Endothelial cell of umbilical vein (primary cell): ENCODE measurements at regions not wholly inside any gene's neighbourhood (a gene's known extent, or its start where the extent isn't known, plus 50 kb on each side); places are given as distances from the start of the nearest gene placed in this dataset.

Experiments used
- BruUV-seq: library from RNA; stranded (reverse); fragments of 400-500 nt; replicated peaks from 2 replicates; lab custom pipeline; 2021; lab: Mats Ljungman, UMichigan
- CTCF ChIA-PET: fragments of 300-600, 350-600 bp; sonication (Branson Sonifier 250); formaldehyde crosslinking; loops from one replicate; lab custom pipeline; 2021; ENCODE audit warnings: antibody characterized with exemption, inconsistent platforms; lab: Charles Lee
- POLR2A ChIA-PET: fragments of 300-600, 350-600 bp; sonication (Branson Sonifier 250); formaldehyde crosslinking; loops from one replicate; lab custom pipeline; 2021; ENCODE audit warnings: antibody characterized with exemption, inconsistent platforms; lab: Charles Lee
- DNase-seq: peaks from one replicate; pipeline ENCODE4 v3.0.0-alpha.2; 2011; ENCODE audit warnings: low read depth, low spot score
- FAIRE-seq: peaks from 2 replicates; lab custom pipeline; 2011; peaks lifted over from hg19 to GRCh38; lab: Jason Lieb, UNC
- H2AFZ ChIP-seq: 2 replicates; pipeline ENCODE4 v1.6.0; 2012; ENCODE audit warnings: low read depth, low read length, control low read depth, inconsistent platforms
- H3K27ac ChIP-seq: 2 replicates; pipeline ENCODE4 v1.5.1; 2011; ENCODE audit warnings: low read depth, mild to moderate bottlenecking, control low read depth, low read length, moderate library complexity; ENCODE audit not compliant: insufficient read depth
- H3K27me3 ChIP-seq, 2 experiments: 2 replicates each; pipeline versions ENCODE4 v1.6.0 to v1.6.1; 2011; ENCODE audit warnings: low read length in 2 of 2, mixed read lengths in 1 of 2; ENCODE audit not compliant: control insufficient read depth in 2 of 2, insufficient read depth in 2 of 2
- H3K36me3 ChIP-seq, 2 experiments: 2 replicates in 1 of 2; 3 replicates in 1 of 2; pipeline ENCODE4 v1.5.1; 2011; ENCODE audit warnings: low read length in 2 of 2, mild to moderate bottlenecking in 1 of 2, moderate library complexity in 1 of 2; ENCODE audit not compliant: control insufficient read depth in 2 of 2, insufficient read depth in 2 of 2; ENCODE audit errors: extremely low read depth in 1 of 2
- H3K4me1 ChIP-seq: 3 replicates; pipeline ENCODE4 v1.5.1; 2011; ENCODE audit warnings: mild to moderate bottlenecking, low read length; ENCODE audit not compliant: control insufficient read depth, insufficient read depth; ENCODE audit errors: extremely low read depth
- H3K4me2 ChIP-seq: 2 replicates; pipeline ENCODE4 v1.6.1; 2011; ENCODE audit warnings: low read length, control low read depth, mixed read lengths; ENCODE audit not compliant: insufficient read depth
- H3K4me3 ChIP-seq, 3 experiments: fragments of 200-600 bp in 1 of 3; sonication (generic), shearing (Covaris generic) in 1 of 3; replicated peaks in 1 of 3; 2 replicates each; pipeline ENCODE4 v1.5.1; 2011 to 2016; ENCODE audit warnings: control low read depth in 3 of 3, low read length in 3 of 3, mild to moderate bottlenecking in 2 of 3, inconsistent platforms in 1 of 3, low read depth in 1 of 3, moderate library complexity in 1 of 3; ENCODE audit not compliant: insufficient read depth in 1 of 3
- H3K79me2 ChIP-seq: 2 replicates; pipeline ENCODE4 v1.6.0; 2012; ENCODE audit warnings: low read length, inconsistent platforms; ENCODE audit not compliant: control insufficient read depth, insufficient read depth
- H3K9ac ChIP-seq: replicated peaks from 2 replicates; pipeline ENCODE3; 2011; ENCODE audit warnings: low read length, control low read depth; ENCODE audit not compliant: insufficient read depth; ENCODE audit errors: extremely low read depth
- H3K9me1 ChIP-seq: replicated peaks from 3 replicates; pipeline ENCODE4 v1.6.0; 2011; ENCODE audit warnings: mild to moderate bottlenecking, low read length; ENCODE audit not compliant: control insufficient read depth, insufficient read depth; ENCODE audit errors: extremely low read depth
- H3K9me3 ChIP-seq: replicated peaks from 2 replicates; pipeline ENCODE4 v1.5.1; 2012; ENCODE audit warnings: low read length, inconsistent platforms; ENCODE audit not compliant: control insufficient read depth, insufficient read depth
- H4K20me1 ChIP-seq: replicated peaks from 2 replicates; pipeline ENCODE3; 2011; ENCODE audit warnings: mild to moderate bottlenecking, low read length; ENCODE audit not compliant: control insufficient read depth, insufficient read depth; ENCODE audit errors: extremely low read depth
- CTCF ChIP-seq, 2 donors: IDR thresholded peaks; 1 replicate in 1 of 2; 2 replicates in 1 of 2; pipeline ENCODE4 v1.5.1; 2011; ENCODE audit warnings: low read length in 2 of 2, mild to moderate bottlenecking in 2 of 2, moderate library complexity in 2 of 2, control low read depth in 1 of 2, inconsistent platforms in 1 of 2, low read depth in 1 of 2; ENCODE audit not compliant: insufficient read depth in 1 of 2; ENCODE audit errors: extremely low read depth in 1 of 2
- EZH2 ChIP-seq: IDR thresholded peaks from 2 replicates; pipeline ENCODE4 v1.6.1; 2012; ENCODE audit warnings: borderline replicate concordance, low read depth, mild to moderate bottlenecking, moderate library complexity, low read length, inconsistent platforms; ENCODE audit not compliant: severe bottlenecking
- FOS ChIP-seq: IDR thresholded peaks from 2 replicates; pipeline ENCODE4 v1.6.1; 2011; ENCODE audit warnings: mild to moderate bottlenecking, low read length, moderate library complexity, borderline replicate concordance; ENCODE audit not compliant: insufficient read depth
- GATA2 ChIP-seq: IDR thresholded peaks from 2 replicates; pipeline ENCODE4 v1.7.0; 2011; ENCODE audit warnings: low read depth, mild to moderate bottlenecking, moderate library complexity, mixed read lengths, low read length; ENCODE audit not compliant: insufficient read length, insufficient read depth
- JUN ChIP-seq: IDR thresholded peaks from 2 replicates; pipeline ENCODE4 v1.6.1; 2011; ENCODE audit warnings: borderline replicate concordance, low read depth; ENCODE audit not compliant: insufficient read length, insufficient read depth
- MAX ChIP-seq: IDR thresholded peaks from 2 replicates; pipeline ENCODE4 v1.6.1; 2011; ENCODE audit not compliant: insufficient read depth, insufficient read length
- MYC ChIP-seq: IDR thresholded peaks from one replicate; pipeline ENCODE4 v1.6.1; 2011; ENCODE audit warnings: mild to moderate bottlenecking, low read depth, low read length
- POLR2A ChIP-seq: IDR thresholded peaks from 2 replicates; pipeline ENCODE4 v1.6.1; 2012; ENCODE audit warnings: low read depth, mild to moderate bottlenecking, control low read depth, low read length
- POLR2AphosphoS5 ChIP-seq: IDR thresholded peaks from 2 replicates; pipeline ENCODE4 v1.6.1; 2012; ENCODE audit warnings: low read depth, mild to moderate bottlenecking, control low read depth, low read length, moderate library complexity; ENCODE audit not compliant: insufficient read depth
- dilution Hi-C: fragments of 300-500 bp; cut with MboI; formaldehyde crosslinking; loops from one replicate; pipeline ENCODE4 v1.15.0; 2019; ENCODE audit warnings: low sequenced_read_pairs; ENCODE audit not compliant: extremely low pct_ligation_motif_present
- intact Hi-C: fragments of 100-400 bp; cut with micrococcal nuclease; formaldehyde crosslinking; loops from one replicate; pipeline ENCODE4 v1.10.0; 2022

- H3K27me3 ChIP-seq, result no peaks in the 10 kb centered on the region
- intact Hi-C loops (no loop called here), dilution Hi-C loops (no loop called here)
- TF ChIP-seq CTCF (IDR thresholded peaks at IDR 0.05; ENCODE audit: extremely low read depth in 1 of 2, insufficient read depth in 1 of 2, low read depth in 1 of 2, low read length in 2 of 2), result no peak
- TF ChIP-seq POLR2A, result no peak
- TF ChIP-seq EZH2, result no peak
- no peak for TF ChIP-seq GATA2
- TF ChIP-seq JUN, result no peak
- TF ChIP-seq POLR2AphosphoS5, result no peak
- H3K27ac ChIP-seq, result no peak overlapping the region
- no peak overlapping the region for H2AFZ ChIP-seq
- H3K36me3 ChIP-seq, result no peaks in the 10 kb centered on the region
- H4K20me1 ChIP-seq, result no peaks in the 10 kb centered on the region
- FAIRE-seq (no peak), DNase-seq (no peak)
- H3K9ac ChIP-seq, result no peak overlapping the region
- no peak overlapping the region for H3K4me3 ChIP-seq
- H3K9me1 ChIP-seq, result no peaks in the 10 kb centered on the region
- H3K4me2 ChIP-seq, result no peak overlapping the region
- CTCF ChIA-PET, result no interaction called here
- POLR2A ChIA-PET, result no interaction called here
- peaks cover 2% of the 10 kb centered on the region for H3K9me3 ChIP-seq
- H3K79me2 ChIP-seq, result no peaks in the 10 kb centered on the region
- BruUV-seq, result no TSS peak
- no peaks in the 10 kb centered on the region for H3K4me1 ChIP-seq
Observed at GRCh38 chr16:63230421-63231040, 1194.3 kb upstream of the CDH8 start.

- no peaks in the 10 kb centered on the region for H3K79me2 ChIP-seq
- DNase-seq, result no peak
- H3K27me3 ChIP-seq, result no peaks in the 10 kb centered on the region
- no peaks in the 10 kb centered on the region for H3K9me1 ChIP-seq
- no peaks in the 10 kb centered on the region for H4K20me1 ChIP-seq
- no peak overlapping the region for H3K9ac ChIP-seq
- TF ChIP-seq POLR2A (no peak), CTCF (IDR thresholded peaks at IDR 0.05; ENCODE audit: extremely low read depth in 1 of 2, insufficient read depth in 1 of 2, low read depth in 1 of 2, low read length in 2 of 2) (no peak), EZH2 (no peak), POLR2AphosphoS5 (no peak), JUN (no peak), FOS (no peak), MAX (no peak), GATA2 (no peak), MYC (no peak)
- no peak overlapping the region for H3K27ac ChIP-seq
- H2AFZ ChIP-seq, result no peak overlapping the region
- H3K4me3 ChIP-seq, result no peak overlapping the region
- H3K4me1 ChIP-seq, result no peaks in the 10 kb centered on the region
- H3K4me2 ChIP-seq, result no peak overlapping the region
- POLR2A ChIA-PET, result no interaction called here
- H3K9me3 ChIP-seq, result peaks cover 2% of the 10 kb centered on the region
- CTCF ChIA-PET, result no interaction called here
- dilution Hi-C loops, result no loop called here
- intact Hi-C loops, result no loop called here
- no peaks in the 10 kb centered on the region for H3K36me3 ChIP-seq
- no peak for FAIRE-seq
- no TSS peak for BruUV-seq
Observed at GRCh38 chr16:63228259-63228658, 1192.0 kb upstream of the CDH8 start.
